HuH-7 (cell line): ENCODE measurements at regions not wholly inside any gene's neighbourhood (a gene's known extent, or its start where the extent isn't known, plus 50 kb on each side); places are given as distances from the start of the nearest gene placed in this dataset.

Source experiments
- DNase-seq: peaks from one replicate; pipeline ENCODE4 v3.0.0; 2011; ENCODE audit warnings: low spot score

DNA sequence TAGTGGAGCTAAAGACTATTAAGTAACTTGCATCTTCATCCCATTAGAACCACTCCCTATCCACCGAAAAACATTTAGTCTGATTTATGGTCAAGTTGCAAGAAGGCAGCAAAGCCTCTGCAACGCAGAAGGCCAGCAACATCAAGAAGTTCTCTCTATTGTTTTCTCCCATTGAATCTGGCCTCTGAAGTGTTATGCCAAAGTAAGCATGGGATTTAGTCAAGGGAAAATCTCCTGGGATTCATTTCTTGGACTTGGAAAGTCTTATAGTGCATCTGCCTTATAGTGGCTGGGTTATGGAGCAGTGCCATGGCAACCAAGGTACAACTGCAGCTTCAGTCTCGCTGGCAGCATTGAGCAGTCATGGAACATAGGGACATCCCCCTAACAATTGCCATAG, 87.7 kb upstream of the KRR1 start:
- DNase-seq: no peak

DNA sequence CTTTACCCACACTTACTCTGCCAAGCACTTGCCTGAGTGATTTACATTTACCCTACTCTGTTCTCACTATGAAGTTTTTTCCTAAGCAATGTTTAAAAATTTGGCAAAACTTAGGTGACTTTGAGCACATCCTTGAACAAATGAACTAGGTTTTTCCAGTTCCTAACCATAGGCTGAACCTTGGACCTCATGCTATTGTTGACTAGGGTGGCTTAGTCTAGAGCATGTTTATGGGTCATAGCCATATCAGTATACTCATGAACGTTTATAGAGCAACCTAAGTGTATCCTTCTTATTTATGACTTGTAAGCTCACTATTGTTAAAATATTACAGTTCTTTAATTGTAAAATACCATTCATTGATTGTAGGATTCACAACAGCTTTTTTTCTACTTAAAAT, 85.0 kb upstream of the KRR1 start:
- DNase-seq: no peak

DNA sequence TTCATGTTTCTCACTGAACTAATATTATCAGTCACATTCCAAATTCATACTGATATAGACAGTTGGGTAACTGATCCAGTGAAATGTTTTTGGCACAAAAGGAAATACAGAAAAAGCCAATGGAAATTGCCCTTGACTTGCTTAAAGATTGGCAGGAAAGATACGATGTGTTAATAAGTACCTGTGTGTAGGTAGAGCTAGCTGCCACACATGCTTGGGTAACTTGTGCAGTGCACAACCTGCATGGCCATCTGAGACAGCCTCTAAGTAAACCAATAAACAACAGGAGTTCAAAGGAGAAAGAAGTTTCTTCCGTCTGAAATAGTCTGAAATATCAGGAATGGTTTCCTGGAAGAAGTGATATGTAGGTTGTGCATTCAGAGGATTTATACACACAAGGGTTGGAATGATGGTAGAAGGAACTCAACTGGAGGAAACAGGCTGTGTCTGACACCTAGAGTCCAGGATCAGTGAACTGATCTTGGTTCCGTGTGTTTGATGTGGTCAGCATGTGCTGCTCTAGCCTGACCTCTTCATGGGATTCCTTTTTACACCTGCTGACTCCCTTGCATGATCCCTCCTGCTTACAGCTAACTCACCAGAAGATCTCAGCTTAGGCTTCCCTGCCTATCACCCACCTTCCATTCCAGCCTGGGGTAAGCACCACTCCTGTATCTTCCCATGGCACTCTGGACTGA, 81.4 kb upstream of the KRR1 start:
- DNase-seq: no peak

DNA sequence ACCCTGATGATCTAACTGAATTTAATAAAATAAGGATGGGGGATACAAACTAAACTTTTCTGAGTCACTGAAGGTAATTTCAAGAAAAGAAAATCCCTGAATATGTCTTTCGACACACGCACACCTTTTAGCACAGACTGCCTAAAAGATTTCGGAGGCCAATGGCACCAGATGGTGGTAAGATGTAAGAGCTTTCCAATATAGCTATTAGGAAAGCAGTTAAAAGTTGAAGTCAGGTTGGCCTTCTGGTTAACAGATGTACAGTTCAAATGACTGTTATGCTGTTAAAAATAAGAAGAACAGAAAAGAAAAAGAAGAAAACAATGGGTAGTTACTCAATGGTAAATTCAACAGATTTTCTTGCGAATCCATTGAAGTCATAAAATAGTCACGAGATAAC, 80.7 kb upstream of the KRR1 start:
- DNase-seq: no peak

- DNase-seq: no peak
Observed at GRCh38 chr12:75591628-75592027, 80.2 kb upstream of the KRR1 start.

- DNase-seq: no peak
Observed at GRCh38 chr12:75589801-75590200, 78.4 kb upstream of the KRR1 start.

DNA sequence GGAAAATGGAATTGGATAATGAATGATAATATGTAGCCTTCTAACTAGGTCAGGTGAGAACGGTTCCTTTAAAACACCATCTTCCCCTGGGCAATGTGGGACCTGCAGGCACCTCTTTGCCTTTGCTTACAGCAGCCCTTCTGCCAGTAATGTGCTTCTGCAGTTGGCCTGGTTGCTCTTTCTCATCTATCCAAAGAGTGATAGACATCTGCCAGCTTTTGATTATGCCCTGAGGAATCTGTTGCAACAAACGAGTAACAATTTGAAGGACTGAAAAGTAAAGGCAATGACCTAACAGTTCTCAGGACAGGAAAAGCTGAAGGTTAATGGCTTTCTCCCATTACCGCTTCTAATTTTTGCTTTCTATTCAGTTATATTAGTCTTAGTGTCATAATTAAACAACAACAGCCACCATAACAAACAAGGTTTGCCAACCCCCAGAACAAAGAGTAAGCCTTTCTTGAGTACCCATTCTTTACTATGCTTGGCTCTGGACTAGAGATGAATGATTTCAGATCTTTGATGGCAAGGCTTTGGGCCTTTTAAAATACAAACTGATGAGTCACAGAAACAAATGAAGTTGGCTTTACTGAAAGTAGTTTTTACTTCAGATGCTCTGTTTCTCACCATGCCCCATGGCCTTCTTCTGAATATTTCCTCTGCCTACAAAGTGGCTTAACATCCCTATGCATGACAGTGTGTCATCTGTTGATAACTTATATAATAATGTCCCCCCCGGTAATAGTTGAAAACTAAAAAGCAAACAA, 76.1 kb upstream of the KRR1 start:
- DNase-seq: no peak

DNA sequence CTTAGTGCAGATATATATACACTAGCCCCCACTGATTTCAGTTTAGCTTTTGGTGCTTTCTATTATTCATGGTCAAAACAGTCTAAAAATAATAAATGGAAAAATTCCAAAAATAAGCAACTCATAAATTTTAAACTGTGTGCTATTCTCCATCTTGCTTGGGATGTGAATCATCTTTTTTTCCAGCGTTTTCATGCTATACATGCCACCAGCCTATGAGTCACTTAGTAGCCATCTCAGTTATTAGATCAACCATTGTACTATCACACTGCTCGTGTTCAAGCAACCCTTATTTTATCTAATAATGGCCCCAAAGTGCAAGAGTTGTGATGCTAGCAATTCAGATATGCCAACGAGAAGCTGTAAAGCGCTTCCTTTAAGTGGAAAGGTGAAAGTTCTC, 73.9 kb upstream of the KRR1 start:
- no peak for DNase-seq

GRCh38 chr12:75583355-75583754, 71.9 kb upstream of the KRR1 start:
- no peak for DNase-seq

GRCh38 chr12:75581515-75581914, 70.1 kb upstream of the KRR1 start:
- no peak for DNase-seq

DNA sequence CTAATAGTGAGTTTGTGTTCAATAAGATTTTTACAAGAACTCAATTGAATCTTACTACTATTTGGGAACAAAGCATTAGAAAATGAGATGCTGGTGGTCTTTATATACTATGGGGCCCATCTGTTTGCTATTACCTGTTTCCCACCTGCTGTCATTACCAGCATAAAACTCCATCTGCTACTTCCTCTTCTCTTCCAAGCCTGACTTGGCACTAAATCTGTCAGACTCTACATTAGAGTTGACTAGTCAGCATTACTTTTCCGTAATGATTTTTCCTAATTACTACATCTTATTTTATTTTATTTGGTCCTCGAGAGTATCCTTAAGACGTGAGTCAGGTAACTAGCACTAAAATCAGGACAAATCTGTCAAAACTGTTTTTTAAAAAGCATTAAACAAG, 68.1 kb upstream of the KRR1 start:
- DNase-seq: no peak

DNA sequence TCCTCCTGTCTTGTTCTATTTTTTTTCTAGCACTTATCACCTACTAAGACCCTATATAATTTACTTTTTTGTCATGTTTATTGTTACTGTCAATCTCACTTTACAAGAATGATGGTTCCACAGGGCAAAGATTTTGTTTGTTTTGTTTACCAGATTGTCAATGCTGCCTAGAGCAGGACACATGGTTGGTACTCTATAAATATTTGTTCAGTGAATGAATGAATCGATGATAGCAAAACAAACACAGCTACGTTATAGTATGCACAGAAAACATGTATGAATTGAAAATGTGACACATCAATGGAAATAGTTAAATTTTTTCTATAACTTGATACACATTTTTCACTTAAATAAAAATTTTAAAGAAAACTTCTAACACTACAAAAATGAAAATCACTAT, 67.1 kb upstream of the KRR1 start:
- DNase-seq: no peak

GRCh38 chr12:75577812-75578211, 66.4 kb upstream of the KRR1 start:
- DNase-seq: no peak

GRCh38 chr12:75571656-75572205, 60.3 kb upstream of the KRR1 start:
- no peak for DNase-seq

- DNase-seq: no peak
Observed at GRCh38 chr12:75571204-75571603, 59.8 kb upstream of the KRR1 start.

GRCh38 chr12:75568801-75569200, 57.4 kb upstream of the KRR1 start:
- no peak for DNase-seq

DNA sequence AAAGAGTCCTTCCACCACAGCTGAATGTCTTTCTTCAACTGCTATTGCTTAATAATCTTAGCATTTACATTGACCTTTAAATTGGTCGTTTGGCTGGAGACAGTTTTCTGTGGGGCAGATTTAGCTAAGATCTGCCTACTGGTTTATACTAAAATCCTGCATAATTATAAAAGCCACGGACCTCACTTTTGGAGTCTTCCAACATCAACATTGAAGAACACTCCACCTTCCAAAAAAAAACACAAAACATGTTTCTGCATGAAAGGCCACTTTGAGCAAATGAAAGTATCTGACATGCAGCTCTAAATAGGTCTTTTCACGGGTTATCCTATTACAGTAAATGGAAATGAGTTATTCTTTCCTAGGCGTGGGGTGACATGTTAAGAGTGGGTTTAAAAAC, 57.0 kb upstream of the KRR1 start:
- DNase-seq: no peak

DNA sequence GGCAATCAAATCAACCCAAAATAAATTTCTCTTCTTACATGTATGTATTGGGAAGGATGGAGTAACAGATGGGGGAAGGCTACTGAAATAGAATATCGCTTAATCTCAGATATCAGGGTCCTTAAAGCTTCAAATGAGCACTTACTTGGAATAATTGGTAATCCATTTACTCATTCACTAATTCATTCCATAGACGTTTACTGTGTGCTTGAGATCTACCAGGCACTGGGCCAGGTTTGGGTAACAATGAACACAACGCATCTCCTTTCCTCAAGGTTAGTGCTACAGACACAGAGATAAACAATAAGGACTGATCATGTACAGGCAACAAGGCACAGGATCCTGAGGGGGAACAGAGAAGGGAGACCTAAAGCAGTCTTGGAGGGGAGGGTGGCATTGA, 54.4 kb upstream of the KRR1 start:
- DNase-seq: no peak

- DNase-seq: no peak
Observed at GRCh38 chr12:75564852-75565251, 53.4 kb upstream of the KRR1 start.

DNA sequence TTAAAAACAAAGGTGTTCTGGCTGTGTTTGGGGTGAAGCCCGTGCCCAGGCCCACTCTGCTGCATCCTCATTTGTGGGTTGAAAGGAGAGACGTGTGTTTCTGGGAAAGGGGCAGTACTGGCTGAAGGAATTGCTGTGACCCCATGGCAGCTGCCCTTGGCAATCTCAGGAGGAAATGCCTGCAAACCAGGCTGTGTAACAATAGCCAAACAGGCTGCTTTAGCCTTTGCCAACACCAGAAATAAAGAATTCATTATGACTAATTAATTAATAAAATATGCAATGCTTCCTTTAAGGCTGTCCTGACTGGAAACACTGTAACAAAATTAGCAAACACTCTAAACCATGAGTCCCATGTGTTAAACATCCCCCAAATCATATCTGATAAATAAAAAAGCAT, 53.0 kb upstream of the KRR1 start:
- DNase-seq: no peak

DNA sequence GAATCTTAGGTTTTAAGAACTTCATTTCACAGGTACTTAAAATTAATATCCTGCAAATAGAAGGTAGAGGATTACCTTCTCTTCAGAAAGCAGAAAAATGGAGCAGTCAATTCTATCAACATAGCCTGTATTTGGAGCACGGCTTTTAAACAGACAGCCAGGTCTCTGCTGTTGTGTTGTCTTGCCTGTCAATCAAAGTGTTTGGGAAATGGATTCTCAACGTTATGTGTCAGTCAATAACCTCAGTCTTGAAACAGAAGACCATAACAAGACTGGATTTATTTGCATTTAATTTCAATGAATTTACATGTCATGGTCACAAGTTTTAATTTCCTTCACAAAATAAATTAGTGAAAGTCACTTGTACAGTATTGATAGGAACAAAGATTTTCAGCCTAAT, 51.9 kb upstream of the KRR1 start:
- no peak for DNase-seq

GRCh38 chr12:75561921-75562320, 50.5 kb upstream of the KRR1 start:
- DNase-seq: no peak
